Erythroblast (primary cell): ENCODE measurements at regions not wholly inside any gene's neighbourhood (a gene's known extent, or its start where the extent isn't known, plus 50 kb on each side); places are given as distances from the start of the nearest gene placed in this dataset.

Source experiments
- GATA1 ChIP-seq: IDR thresholded peaks from 2 replicates; pipeline ENCODE4 v1.6.1; 2011; ENCODE audit warnings: low read depth, mild to moderate bottlenecking, control low read depth, low read length, moderate library complexity
- POLR2A ChIP-seq: IDR thresholded peaks from 2 replicates; pipeline ENCODE4 v1.6.1; 2011; ENCODE audit warnings: mild to moderate bottlenecking, low read length

GRCh38 chr20:59448196-59448595 is 147.8 kb downstream of the EDN3 start:
- TF ChIP-seq POLR2A (no peak), GATA1 (no peak)
